ENCODE measurements at regions not wholly inside any gene's neighbourhood (a gene's known extent, or its start where the extent isn't known, plus 50 kb on each side); places are given as distances from the start of the nearest gene placed in this dataset.

DNA sequence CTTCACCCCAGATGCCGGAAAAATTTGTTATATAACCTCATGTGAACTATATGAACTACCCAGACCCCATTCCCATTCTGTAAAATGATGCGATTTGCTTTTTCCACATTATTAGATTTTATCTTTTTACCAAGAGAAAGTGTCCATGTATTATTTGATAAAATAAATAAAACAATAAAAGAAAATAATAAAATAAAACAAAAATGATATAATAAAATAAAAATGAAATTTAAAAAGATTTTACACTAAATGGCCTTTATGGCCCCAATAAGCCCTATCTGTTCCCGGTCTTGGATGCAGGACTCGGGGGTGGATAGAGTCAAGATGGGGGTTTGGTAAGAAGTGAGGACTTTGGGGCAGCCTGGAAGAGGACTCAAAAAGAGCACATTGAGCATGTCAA lies 357.2 kb downstream of the MATN1 start:
- no peak overlapping the region for H3K27ac ChIP-seq (ENCODE audit: low read depth, low read length)
- 0 out of 2 replicates have a peak, but pooled peaks cover 4% of the 10 kb centered on the region for H3K27me3 ChIP-seq (ENCODE audit: control insufficient read depth, low read length)
- H3K4me2 ChIP-seq (ENCODE audit: low read length) = no peak overlapping the region

DNA sequence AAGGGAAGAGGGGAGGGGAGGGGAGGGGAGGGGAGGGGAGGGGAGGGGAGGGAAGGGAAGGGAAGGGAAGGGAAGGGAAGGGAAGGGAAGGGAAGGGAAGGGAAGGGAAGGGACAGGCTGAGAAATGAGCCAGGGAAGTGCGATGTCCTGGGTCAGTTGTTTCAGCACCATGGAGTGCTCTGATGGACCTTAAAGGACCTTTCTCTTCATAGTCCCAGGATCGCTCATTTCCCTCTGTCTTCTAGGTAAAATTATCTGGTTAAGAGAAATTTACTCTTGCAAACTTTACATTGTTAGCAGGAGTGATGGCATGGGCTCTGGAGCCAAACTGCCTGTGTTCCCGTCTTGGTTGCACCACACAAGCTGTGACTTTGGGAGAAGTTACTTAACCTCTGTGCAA lies 357.8 kb downstream of the MATN1 start:
- Histone ChIP-seq H3F3A (ENCODE audit: control insufficient read depth, insufficient read depth) (no peaks in the 10 kb centered on the region), H3K4me1 (ENCODE audit: control insufficient read depth, low read length) (no peaks in the 10 kb centered on the region), H3K27me3 (ENCODE audit: control insufficient read depth, low read length) (0 out of 2 replicates have a peak, but pooled peaks cover 4% of the 10 kb centered on the region), H3K9me2 (replicated peaks; ENCODE audit: control insufficient read depth, low read length) (no peaks in the 10 kb centered on the region), H3K36me3 (ENCODE audit: control insufficient read depth, low read length) (no peaks in the 10 kb centered on the region), H3K4me3 (ENCODE audit: low read length) (no peak overlapping the region), H3K79me2 (ENCODE audit: control insufficient read depth, low read length) (no peaks in the 10 kb centered on the region), H3K9me3 (ENCODE audit: control insufficient read depth, insufficient read depth, low read length) (no peaks in the 10 kb centered on the region), H3K4me2 (ENCODE audit: low read length) (no peak overlapping the region), H4K20me1 (ENCODE audit: control insufficient read depth, insufficient read depth, low read depth, low read length) (no peaks in the 10 kb centered on the region), H3K27ac (ENCODE audit: low read depth, low read length) (no peak overlapping the region)
- no peak for TF ChIP-seq EZH2phosphoT487 (IDR thresholded peaks at IDR 0.05; ENCODE audit: borderline replicate concordance, low read length)
- TF ChIP-seq, protein P1, sequence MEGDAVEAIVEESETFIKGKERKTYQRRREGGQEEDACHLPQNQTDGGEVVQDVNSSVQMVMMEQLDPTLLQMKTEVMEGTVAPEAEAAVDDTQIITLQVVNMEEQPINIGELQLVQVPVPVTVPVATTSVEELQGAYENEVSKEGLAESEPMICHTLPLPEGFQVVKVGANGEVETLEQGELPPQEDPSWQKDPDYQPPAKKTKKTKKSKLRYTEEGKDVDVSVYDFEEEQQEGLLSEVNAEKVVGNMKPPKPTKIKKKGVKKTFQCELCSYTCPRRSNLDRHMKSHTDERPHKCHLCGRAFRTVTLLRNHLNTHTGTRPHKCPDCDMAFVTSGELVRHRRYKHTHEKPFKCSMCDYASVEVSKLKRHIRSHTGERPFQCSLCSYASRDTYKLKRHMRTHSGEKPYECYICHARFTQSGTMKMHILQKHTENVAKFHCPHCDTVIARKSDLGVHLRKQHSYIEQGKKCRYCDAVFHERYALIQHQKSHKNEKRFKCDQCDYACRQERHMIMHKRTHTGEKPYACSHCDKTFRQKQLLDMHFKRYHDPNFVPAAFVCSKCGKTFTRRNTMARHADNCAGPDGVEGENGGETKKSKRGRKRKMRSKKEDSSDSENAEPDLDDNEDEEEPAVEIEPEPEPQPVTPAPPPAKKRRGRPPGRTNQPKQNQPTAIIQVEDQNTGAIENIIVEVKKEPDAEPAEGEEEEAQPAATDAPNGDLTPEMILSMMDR (IDR thresholded peaks at IDR 0.05; ENCODE audit: low read depth, low read length, poor library complexity, severe bottlenecking) = no peak

More for the DNA sequence above, 357.2 kb downstream of the MATN1 start:
- no peaks in the 10 kb centered on the region for H3K9me2 ChIP-seq (replicated peaks; ENCODE audit: control insufficient read depth, low read length)
- H3K4me1 ChIP-seq (ENCODE audit: control insufficient read depth, low read length) = no peaks in the 10 kb centered on the region
- H3K9me3 ChIP-seq (ENCODE audit: control insufficient read depth, insufficient read depth, low read length) = no peaks in the 10 kb centered on the region
- no peaks in the 10 kb centered on the region for H4K20me1 ChIP-seq (ENCODE audit: control insufficient read depth, insufficient read depth, low read depth, low read length)
- H3F3A ChIP-seq (ENCODE audit: control insufficient read depth, insufficient read depth) = no peaks in the 10 kb centered on the region
- no peaks in the 10 kb centered on the region for H3K79me2 ChIP-seq (ENCODE audit: control insufficient read depth, low read length)
- H3K4me3 ChIP-seq (ENCODE audit: low read length) = no peak overlapping the region
- TF ChIP-seq, protein P1 (IDR thresholded peaks at IDR 0.05; ENCODE audit: low read depth, low read length, poor library complexity, severe bottlenecking) = no peak
- TF ChIP-seq EZH2phosphoT487 (IDR thresholded peaks at IDR 0.05; ENCODE audit: borderline replicate concordance, low read length) = no peak
- no peaks in the 10 kb centered on the region for H3K36me3 ChIP-seq (ENCODE audit: control insufficient read depth, low read length)

DNA sequence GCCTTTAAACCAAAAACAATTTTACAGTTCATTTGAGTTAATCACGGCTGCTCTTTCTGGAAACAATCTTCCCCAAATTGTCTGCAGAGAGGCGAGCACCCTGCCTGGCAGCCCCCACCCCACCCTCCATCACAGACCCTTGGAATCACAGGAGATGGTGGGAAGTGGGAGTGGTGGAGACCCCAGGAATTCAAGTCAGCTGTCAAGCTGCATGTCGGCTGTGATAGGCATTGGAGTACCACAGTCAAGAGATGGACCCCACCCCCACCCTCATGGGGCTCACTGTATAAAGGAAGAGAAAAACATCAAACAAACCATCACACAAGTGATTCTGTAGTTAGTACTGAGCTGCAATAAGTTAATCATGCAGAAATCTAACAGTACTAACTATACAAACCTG lies 360.4 kb downstream of the MATN1 start:
- Histone ChIP-seq H3K4me2 (ENCODE audit: low read length) (no peak overlapping the region), H3K4me3 (ENCODE audit: low read length) (no peak overlapping the region), H3K9me2 (replicated peaks; ENCODE audit: control insufficient read depth, low read length) (no peaks in the 10 kb centered on the region)

More for the DNA sequence above, 360.4 kb downstream of the MATN1 start:
- Histone ChIP-seq H4K20me1 (ENCODE audit: control insufficient read depth, insufficient read depth, low read depth, low read length) (no peaks in the 10 kb centered on the region), H3K9me3 (ENCODE audit: control insufficient read depth, insufficient read depth, low read length) (no peaks in the 10 kb centered on the region), H3K27me3 (ENCODE audit: control insufficient read depth, low read length) (0 out of 2 replicates have a peak, but pooled peaks cover 4% of the 10 kb centered on the region), H3K4me1 (ENCODE audit: control insufficient read depth, low read length) (no peaks in the 10 kb centered on the region), H3F3A (ENCODE audit: control insufficient read depth, insufficient read depth) (no peaks in the 10 kb centered on the region), H3K27ac (ENCODE audit: low read depth, low read length) (no peak overlapping the region), H3K79me2 (ENCODE audit: control insufficient read depth, low read length) (no peaks in the 10 kb centered on the region), H3K36me3 (ENCODE audit: control insufficient read depth, low read length) (no peaks in the 10 kb centered on the region)
- no peak for TF ChIP-seq EZH2phosphoT487 (IDR thresholded peaks at IDR 0.05; ENCODE audit: borderline replicate concordance, low read length)
- TF ChIP-seq, protein P1 (IDR thresholded peaks at IDR 0.05; ENCODE audit: low read depth, low read length, poor library complexity, severe bottlenecking) = no peak
